Fibroblast of villous mesenchyme (primary cell): ENCODE measurements at regions not wholly inside any gene's neighbourhood (a gene's known extent, or its start where the extent isn't known, plus 50 kb on each side); places are given as distances from the start of the nearest gene placed in this dataset.
A peak's percentile ranks its signal among the peaks of the same experiment; 100 is the strongest.

Source experiments
- DNase-seq: peaks from one replicate; pipeline ENCODE4 v3.0.0-alpha.2; 2010; ENCODE audit warnings: low read depth
- H3K4me3 ChIP-seq: 2 replicates; pipeline ENCODE4 v1.5.1; 2011; ENCODE audit warnings: low read depth, mild to moderate bottlenecking, low read length
- CTCF ChIP-seq: IDR thresholded peaks from 2 replicates; pipeline ENCODE4 v1.5.1; 2012; ENCODE audit warnings: low read depth, mild to moderate bottlenecking, low read length; ENCODE audit not compliant: insufficient read depth

DNA sequence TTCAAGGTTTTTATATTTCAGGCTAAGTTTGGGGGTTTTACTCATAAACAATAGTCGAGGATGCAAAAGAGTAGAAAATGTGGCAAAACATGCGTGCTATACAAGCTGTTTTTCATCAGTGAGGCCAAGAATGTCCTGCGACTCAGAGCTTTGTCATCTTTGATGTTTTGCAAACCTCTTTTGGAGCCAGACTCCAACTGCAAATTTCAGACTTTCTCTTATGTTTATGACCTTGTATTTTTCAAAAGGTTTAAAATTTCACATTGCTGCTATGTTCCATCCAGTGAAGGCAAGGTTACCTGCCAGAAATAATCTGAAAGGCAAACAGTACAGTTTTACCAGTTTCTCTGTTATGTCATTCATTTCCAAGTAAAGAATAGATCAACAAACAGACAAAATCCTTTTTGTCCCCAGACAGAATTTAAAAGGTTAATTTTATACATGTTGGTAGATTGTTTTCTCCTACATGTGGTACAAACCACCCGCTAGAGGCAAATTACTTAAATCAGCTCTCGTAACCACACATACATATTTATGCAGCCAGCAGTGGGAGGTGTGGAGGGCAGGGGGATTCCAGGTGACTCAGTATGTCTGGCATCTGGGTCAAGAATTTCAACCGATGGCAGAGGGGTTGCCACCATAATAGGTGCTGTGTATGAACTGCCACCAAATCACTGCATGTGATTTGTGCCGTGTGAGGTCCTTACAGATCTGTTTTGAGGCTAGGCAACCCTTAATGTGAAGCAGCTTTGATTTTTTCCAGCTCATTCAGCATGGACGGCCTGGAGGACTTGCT lies 119.8 kb upstream of the CPM start:
- peak; percentile 74 for DNase-seq
- TF ChIP-seq CTCF: no peak
- no peak overlapping the region for H3K4me3 ChIP-seq

DNA sequence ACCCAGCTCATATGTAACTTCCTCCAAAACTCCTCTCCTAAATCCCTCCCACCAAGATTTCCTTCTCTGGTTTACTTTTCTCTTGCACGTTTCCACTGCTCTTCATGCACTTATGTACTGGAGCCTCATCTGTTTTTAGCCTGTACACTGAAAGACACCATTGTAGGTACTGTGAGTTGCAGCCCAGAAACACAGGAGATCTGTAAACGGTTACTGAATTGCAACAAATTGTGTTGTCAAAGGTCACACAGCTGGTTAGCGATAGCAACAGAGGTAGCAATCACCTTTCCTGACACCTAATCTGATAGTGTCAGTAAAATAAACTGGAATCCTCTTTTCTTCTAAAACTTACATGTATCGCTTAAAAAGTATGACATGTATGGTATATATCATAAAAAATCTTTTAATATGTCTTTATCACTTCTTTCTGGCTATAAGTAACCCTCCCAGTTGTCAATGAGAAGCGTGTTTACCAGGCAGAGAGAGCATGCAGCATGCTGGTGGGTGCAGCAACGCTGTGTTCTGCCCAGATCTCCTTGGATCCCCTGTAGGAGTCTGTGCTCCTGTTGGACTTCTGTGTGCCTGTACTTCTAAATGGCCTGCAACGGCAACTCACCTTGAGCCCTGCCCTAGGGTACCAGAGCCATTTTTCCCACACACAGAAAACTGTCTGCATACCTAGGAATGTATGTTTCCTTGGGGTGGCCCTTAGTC lies 121.5 kb upstream of the CPM start:
- TF ChIP-seq CTCF: no peak
- no peak overlapping the region for H3K4me3 ChIP-seq
- no peak for DNase-seq

- no peak overlapping the region for H3K4me3 ChIP-seq
- TF ChIP-seq CTCF: no peak
- peak; percentile 13 for DNase-seq
Measured at GRCh38 chr12:69055280-69055679, 122.3 kb upstream of the CPM start.

DNA sequence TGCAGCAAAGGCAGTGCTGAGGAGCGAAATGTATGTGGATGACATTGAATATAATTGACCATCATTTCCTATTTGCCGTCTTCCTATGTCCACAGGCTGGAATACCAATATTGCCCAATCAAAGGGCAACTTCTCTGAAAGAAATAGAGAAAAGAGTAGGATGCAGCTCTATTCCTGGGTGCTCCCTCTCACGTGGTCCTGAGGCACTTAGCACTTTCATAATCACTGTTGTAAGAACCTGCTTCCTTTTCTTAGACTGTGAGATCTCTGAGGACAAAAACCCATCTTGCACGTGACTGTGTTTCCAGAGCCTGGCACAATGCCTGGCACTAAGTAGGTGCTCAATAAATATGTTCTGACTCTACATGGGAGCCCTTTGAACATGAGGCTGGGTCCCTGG lies 122.7 kb upstream of the CPM start:
- no peak for DNase-seq
- no peak overlapping the region for H3K4me3 ChIP-seq
- TF ChIP-seq CTCF: no peak

DNA sequence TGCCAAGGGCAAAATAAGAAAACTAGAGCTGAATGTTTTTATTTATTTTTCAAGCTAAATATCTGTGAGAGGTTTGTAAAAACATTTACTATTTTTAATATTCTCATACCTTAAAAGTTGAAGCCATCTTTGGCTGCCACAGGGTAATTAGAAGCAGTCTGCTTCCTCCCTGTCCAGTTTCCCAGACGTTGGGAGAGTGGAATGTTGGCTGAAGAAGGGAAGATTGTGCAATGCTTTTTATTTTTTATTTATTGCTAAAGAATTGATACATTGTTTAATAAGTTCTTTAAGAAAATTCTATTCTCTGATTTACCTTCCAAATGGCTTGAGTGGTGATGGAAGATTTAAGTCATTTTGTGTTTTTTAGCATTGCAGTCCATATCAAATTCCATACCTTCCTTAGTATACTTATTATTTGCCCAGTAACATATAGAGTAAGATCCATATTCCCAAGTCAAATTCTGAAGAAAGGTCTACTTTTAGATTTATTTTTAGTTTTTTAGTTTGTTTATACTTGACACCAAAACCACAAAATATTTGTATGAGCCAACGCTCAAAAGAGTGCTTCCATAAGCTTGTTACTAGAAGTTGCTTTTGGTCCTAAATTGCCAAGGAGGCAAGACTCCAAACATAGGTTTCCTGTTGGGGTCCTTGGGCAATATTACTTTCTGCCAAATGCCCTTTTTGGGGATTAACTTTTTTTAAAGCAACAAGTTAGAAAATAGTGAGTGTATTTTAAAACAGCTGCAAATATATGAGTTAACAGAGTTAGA lies 124.0 kb upstream of the CPM start:
- DNase-seq: peak; percentile 71
- no peak for TF ChIP-seq CTCF
- H3K4me3 ChIP-seq: no peak overlapping the region

GRCh38 chr12:69057742-69058141 lies 124.8 kb upstream of the CPM start:
- TF ChIP-seq CTCF: no peak
- no peak overlapping the region for H3K4me3 ChIP-seq
- DNase-seq: no peak
